H9 (cell line): ENCODE measurements at regions not wholly inside any gene's neighbourhood (a gene's known extent, or its start where the extent isn't known, plus 50 kb on each side); places are given as distances from the start of the nearest gene placed in this dataset.

ENCODE experiments used
- DNase-seq: peaks from one replicate; pipeline ENCODE4 v3.0.0-alpha.2; 2017
- H2AFZ ChIP-seq: one replicate; pipeline ENCODE4 v1.6.1; 2013; ENCODE audit warnings: mild to moderate bottlenecking, low read length, control low read depth, moderate library complexity
- H2AK5ac ChIP-seq: 2 replicates; pipeline ENCODE4 v1.6.1; 2013; ENCODE audit warnings: low read length, control low read depth, mixed read lengths; ENCODE audit not compliant: insufficient read length
- H2BK120ac ChIP-seq: one replicate; pipeline ENCODE4 v1.6.1; 2013; ENCODE audit warnings: low read depth, mild to moderate bottlenecking, low read length, control low read depth, inconsistent platforms; ENCODE audit not compliant: poor library complexity, severe bottlenecking
- H2BK12ac ChIP-seq: 2 replicates; pipeline ENCODE4 v1.6.1; 2013; ENCODE audit warnings: low read length, control low read depth, mixed read lengths, low read depth; ENCODE audit not compliant: insufficient read length
- H2BK15ac ChIP-seq: 2 replicates; pipeline ENCODE4 v1.6.1; 2013; ENCODE audit warnings: low read depth, low read length, control low read depth
- H2BK20ac ChIP-seq: one replicate; pipeline ENCODE4 v1.6.1; 2013; ENCODE audit warnings: low read depth, mild to moderate bottlenecking, low read length, control low read depth, inconsistent platforms; ENCODE audit not compliant: poor library complexity, severe bottlenecking
- H2BK5ac ChIP-seq: 2 replicates; pipeline ENCODE4 v1.6.1; 2013; ENCODE audit warnings: low read length, control low read depth, mixed read lengths; ENCODE audit not compliant: insufficient read length
- H3K14ac ChIP-seq: 2 replicates; pipeline ENCODE4 v1.6.1; 2013; ENCODE audit warnings: low read length, control low read depth; ENCODE audit not compliant: insufficient read depth
- H3K18ac ChIP-seq: 2 replicates; pipeline ENCODE4 v1.6.1; 2013; ENCODE audit warnings: low read depth, mild to moderate bottlenecking, mixed read lengths, low read length, control low read depth; ENCODE audit not compliant: insufficient read length
- H3K23ac ChIP-seq: 2 replicates; pipeline ENCODE4 v1.6.1; 2013; ENCODE audit warnings: low read length, control low read depth, mixed read lengths, low read depth; ENCODE audit not compliant: insufficient read length
- H3K23me2 ChIP-seq: 2 replicates; pipeline ENCODE4 v1.6.1; 2013; ENCODE audit warnings: low read depth, mild to moderate bottlenecking, mixed read lengths, low read length, control low read depth; ENCODE audit not compliant: insufficient read length, poor library complexity, severe bottlenecking
- H3K27ac ChIP-seq: 2 replicates; pipeline ENCODE4 v1.5.1; 2013; ENCODE audit warnings: low read length, control low read depth, mixed read lengths, low read depth; ENCODE audit not compliant: insufficient read length
- H3K27me3 ChIP-seq: 2 replicates; pipeline ENCODE4 v1.6.1; 2013; ENCODE audit warnings: low read length, control low read depth, inconsistent platforms; ENCODE audit not compliant: insufficient read depth
- H3K4ac ChIP-seq: 2 replicates; pipeline ENCODE4 v1.6.1; 2013; ENCODE audit warnings: low read depth, mild to moderate bottlenecking, control low read depth, inconsistent platforms, low read length, moderate library complexity
- H3K4me1 ChIP-seq: 2 replicates; pipeline ENCODE4 v1.6.1; 2013; ENCODE audit warnings: low read length, control low read depth, inconsistent platforms; ENCODE audit not compliant: insufficient read depth
- H3K4me2 ChIP-seq: 2 replicates; pipeline ENCODE4 v1.6.1; 2013; ENCODE audit warnings: low read length, control low read depth, mixed read lengths; ENCODE audit not compliant: insufficient read length, insufficient read depth
- H3K56ac ChIP-seq: 2 replicates; pipeline ENCODE4 v1.6.1; 2013; ENCODE audit warnings: low read depth, mild to moderate bottlenecking, mixed read lengths, low read length, control low read depth; ENCODE audit not compliant: insufficient read length
- H3K79me1 ChIP-seq: 2 replicates; pipeline ENCODE4 v1.6.1; 2013; ENCODE audit warnings: low read depth, mild to moderate bottlenecking, moderate library complexity, low read length, control low read depth, inconsistent platforms; ENCODE audit not compliant: insufficient read depth, poor library complexity, severe bottlenecking
- H3K79me2 ChIP-seq: 2 replicates; pipeline ENCODE4 v1.6.1; 2013; ENCODE audit warnings: low read length, control low read depth, inconsistent platforms; ENCODE audit not compliant: insufficient read depth
- H3K9ac ChIP-seq: 2 replicates; pipeline ENCODE4 v1.6.1; 2013; ENCODE audit warnings: low read length, control low read depth, mixed read lengths; ENCODE audit not compliant: insufficient read length; ENCODE audit errors: extremely low read depth
- H3K9me3 ChIP-seq: one replicate; pipeline ENCODE4 v1.6.1; 2013; ENCODE audit warnings: low read depth, low read length, inconsistent platforms; ENCODE audit not compliant: control insufficient read depth
- H3T11ph ChIP-seq: one replicate; pipeline ENCODE4 v1.6.1; 2013; ENCODE audit warnings: mild to moderate bottlenecking, low read length, control low read depth, inconsistent platforms
- H4K20me1 ChIP-seq: one replicate; pipeline ENCODE4 v1.6.1; 2013; ENCODE audit not compliant: control insufficient read depth, insufficient read length, insufficient read depth
- H4K5ac ChIP-seq: 2 replicates; pipeline ENCODE4 v1.6.1; 2013; ENCODE audit warnings: low read depth, mild to moderate bottlenecking, mixed read lengths, low read length, control low read depth; ENCODE audit not compliant: insufficient read length
- H4K8ac ChIP-seq: replicated peaks from 2 replicates; pipeline ENCODE4 v1.6.1; 2013; ENCODE audit warnings: low read length, control low read depth, mixed read lengths, low read depth; ENCODE audit not compliant: insufficient read length
- H4K91ac ChIP-seq: 2 replicates; pipeline ENCODE4 v1.6.1; 2013; ENCODE audit warnings: low read depth, mild to moderate bottlenecking, moderate library complexity, mixed read lengths, low read length, control low read depth; ENCODE audit not compliant: insufficient read length
- H3K27ac Mint-ChIP-seq, 3 experiments: 2 replicates in 2 of 3; 3 replicates in 1 of 3; pipeline ENCODE4 v1.8.0; 2020 to 2021; ENCODE audit warnings: mixed read lengths in 3 of 3, mild to moderate bottlenecking in 1 of 3, moderate library complexity in 1 of 3
- H3K27me3 Mint-ChIP-seq: 2 replicates; pipeline ENCODE4 v1.8.0; 2021; ENCODE audit warnings: low read depth, mild to moderate bottlenecking, moderate library complexity, mixed read lengths
- H3K36me3 Mint-ChIP-seq, 3 experiments: 2 replicates in 2 of 3; 3 replicates in 1 of 3; pipeline ENCODE4 v1.8.0; 2020 to 2021; ENCODE audit warnings: low read depth in 3 of 3, mixed read lengths in 3 of 3; ENCODE audit not compliant: insufficient read depth in 1 of 3
- H3K4me1 Mint-ChIP-seq, 2 experiments: 2 replicates each; pipeline ENCODE4 v1.8.0; 2020; ENCODE audit warnings: mixed read lengths in 2 of 2
- H3K4me3 Mint-ChIP-seq, 2 experiments: 2 replicates in 1 of 2; 3 replicates in 1 of 2; pipeline ENCODE4 v1.8.0; 2020 to 2021; ENCODE audit warnings: mild to moderate bottlenecking in 2 of 2, mixed read lengths in 2 of 2, moderate library complexity in 1 of 2
- H3K9me3 Mint-ChIP-seq, 2 experiments: 2 replicates in 1 of 2; 3 replicates in 1 of 2; pipeline ENCODE4 v1.8.0; 2020; ENCODE audit warnings: mild to moderate bottlenecking in 2 of 2, mixed read lengths in 2 of 2, moderate library complexity in 1 of 2
- CTCF ChIP-seq: fragments of 200-600 bp; sonication (generic); conservative IDR thresholded peaks from 3 replicates; pipeline ENCODE4 v1.8.0; 2021; ENCODE audit warnings: antibody characterized with exemption, mild to moderate bottlenecking
- WGBS: extraction: QIAGEN DNeasy Blood & Tissue Kit; methylation state at CpG from one replicate; pipeline ENCODE4 v1.1.7; 2013; ENCODE audit warnings: missing lambda C conversion rate, low lambda C conversion rate, mixed read lengths; ENCODE audit not compliant: insufficient read length; ENCODE audit errors: extremely low coverage; 5-methylcytosine and 5-hydroxymethylcytosine counted together

- peak; percentile 88 for DNase-seq
- Histone ChIP-seq H3K4me2 (no peak overlapping the region), H3K9ac (no peak overlapping the region), H4K20me1 (no peaks in the 10 kb centered on the region), H3K23me2 (no peaks in the 10 kb centered on the region), H2BK12ac (no peak overlapping the region), H2AK5ac (no peak overlapping the region), H3K4ac (no peak overlapping the region), H4K5ac (no peak overlapping the region), H2BK5ac (no peak overlapping the region), H2AFZ (no peak overlapping the region), H2BK15ac (no peak overlapping the region), H3K27ac (no peak overlapping the region), H4K8ac (no peak overlapping the region), H3K4me1 (no peaks in the 10 kb centered on the region), H3K18ac (no peak overlapping the region), H3K56ac (no peak overlapping the region), H3T11ph (no peak overlapping the region), H3K14ac (no peak overlapping the region), H3K27me3 (no peaks in the 10 kb centered on the region), H3K79me2 (no peaks in the 10 kb centered on the region), H3K9me3 (no peaks in the 10 kb centered on the region), H2BK20ac (no peak overlapping the region), H3K79me1 (no peaks in the 10 kb centered on the region), H4K91ac (no peak overlapping the region), H2BK120ac (no peak overlapping the region), H3K23ac (no peak overlapping the region)
- no peaks in the 10 kb centered on the region for H3K36me3 Mint-ChIP-seq
- TF ChIP-seq CTCF: peak; percentile 86
- no CpG with 5 or more reads among the region's 14 CpGs for WGBS
- H3K27me3 Mint-ChIP-seq: peaks cover 2% of the 10 kb centered on the region
- H3K27ac Mint-ChIP-seq: no peak overlapping the region
- H3K4me1 Mint-ChIP-seq: peaks cover 26 to 39% of the 10 kb centered on the region in 2 experiments
- H3K4me3 Mint-ChIP-seq: no peak overlapping the region
- no peaks in the 10 kb centered on the region; a peak in 1 of 5 replicates for H3K9me3 Mint-ChIP-seq
These were observed 61.4 kb upstream of the GPR158 start for GRCh38 chr10:25113191-25114035.
